ENCODE measurements at regions not wholly inside any gene's neighbourhood (a gene's known extent, or its start where the extent isn't known, plus 50 kb on each side); places are given as distances from the start of the nearest gene placed in this dataset.

DNA sequence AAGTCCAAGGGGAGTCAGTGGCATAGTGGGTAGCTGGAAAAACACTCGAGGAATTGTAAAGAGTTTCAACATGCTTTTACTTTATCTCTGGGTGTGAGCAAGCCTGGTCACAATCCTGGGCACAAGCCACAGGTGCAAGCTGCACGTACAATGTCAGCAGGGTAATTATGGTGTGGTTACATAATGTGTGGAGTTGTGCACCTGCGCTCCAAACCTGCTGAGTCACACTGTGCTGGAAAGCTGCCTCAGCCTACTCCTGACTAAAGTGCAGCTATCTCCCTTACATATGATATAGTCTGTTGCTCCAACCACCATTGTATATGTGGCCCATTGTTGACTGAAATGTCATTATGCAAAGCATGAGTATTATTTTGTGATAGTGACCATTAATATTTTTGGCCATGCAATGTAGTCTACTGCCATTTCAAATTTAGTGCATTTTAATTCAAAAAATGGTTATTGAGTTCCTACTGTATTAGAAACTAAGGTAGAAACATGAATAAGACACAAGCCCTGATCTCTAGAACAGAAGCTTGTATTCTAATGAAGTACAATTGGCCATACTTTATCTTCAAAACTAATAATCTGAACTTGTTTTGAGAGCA, 160.9 kb upstream of the SLC30A5 start:
- no peak for ATAC-seq (ENCODE audit: low read depth)
- no peaks in the 10 kb centered on the region for H3K4me1 ChIP-seq (ENCODE audit: insufficient read depth, poor library complexity, severe bottlenecking)
- H3K27me3 ChIP-seq (ENCODE audit: insufficient read depth, poor library complexity, severe bottlenecking): no peaks in the 10 kb centered on the region
- H3K4me3 ChIP-seq (ENCODE audit: severe bottlenecking): no peak overlapping the region
- no peak for DNase-seq (ENCODE audit: low spot score)
- TF ChIP-seq, protein P1, sequence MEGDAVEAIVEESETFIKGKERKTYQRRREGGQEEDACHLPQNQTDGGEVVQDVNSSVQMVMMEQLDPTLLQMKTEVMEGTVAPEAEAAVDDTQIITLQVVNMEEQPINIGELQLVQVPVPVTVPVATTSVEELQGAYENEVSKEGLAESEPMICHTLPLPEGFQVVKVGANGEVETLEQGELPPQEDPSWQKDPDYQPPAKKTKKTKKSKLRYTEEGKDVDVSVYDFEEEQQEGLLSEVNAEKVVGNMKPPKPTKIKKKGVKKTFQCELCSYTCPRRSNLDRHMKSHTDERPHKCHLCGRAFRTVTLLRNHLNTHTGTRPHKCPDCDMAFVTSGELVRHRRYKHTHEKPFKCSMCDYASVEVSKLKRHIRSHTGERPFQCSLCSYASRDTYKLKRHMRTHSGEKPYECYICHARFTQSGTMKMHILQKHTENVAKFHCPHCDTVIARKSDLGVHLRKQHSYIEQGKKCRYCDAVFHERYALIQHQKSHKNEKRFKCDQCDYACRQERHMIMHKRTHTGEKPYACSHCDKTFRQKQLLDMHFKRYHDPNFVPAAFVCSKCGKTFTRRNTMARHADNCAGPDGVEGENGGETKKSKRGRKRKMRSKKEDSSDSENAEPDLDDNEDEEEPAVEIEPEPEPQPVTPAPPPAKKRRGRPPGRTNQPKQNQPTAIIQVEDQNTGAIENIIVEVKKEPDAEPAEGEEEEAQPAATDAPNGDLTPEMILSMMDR (IDR thresholded peaks at IDR 0.05; ENCODE audit: poor library complexity, severe bottlenecking): no peak
- no peaks in the 10 kb centered on the region for H3K36me3 ChIP-seq (ENCODE audit: low read depth)
- H3K27ac ChIP-seq (ENCODE audit: poor library complexity, severe bottlenecking): no peak overlapping the region
- no peaks in the 10 kb centered on the region for H3K9me3 ChIP-seq (ENCODE audit: severe bottlenecking)

DNA sequence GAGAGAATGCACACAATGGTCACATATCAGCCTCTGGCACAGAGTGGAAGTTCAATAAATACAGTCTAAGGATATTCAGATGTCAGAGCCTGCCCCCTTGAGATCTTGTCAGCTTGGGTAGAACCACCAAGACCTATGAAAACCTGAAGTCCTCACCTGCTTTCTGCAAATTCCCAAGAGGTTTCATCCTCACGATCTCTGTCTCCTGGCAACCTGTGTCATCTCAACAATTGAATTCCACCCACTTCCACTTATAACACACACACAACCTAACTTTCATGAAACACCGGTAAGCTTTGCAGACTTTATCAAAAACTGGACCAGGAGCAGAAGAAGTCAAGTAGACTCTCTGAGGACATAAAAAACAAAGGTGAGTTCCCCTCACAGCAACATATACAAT, 151.6 kb upstream of the SLC30A5 start:
- Histone ChIP-seq H3K4me1 (ENCODE audit: insufficient read depth, poor library complexity, severe bottlenecking) (no peaks in the 10 kb centered on the region), H3K36me3 (ENCODE audit: low read depth) (no peaks in the 10 kb centered on the region), H3K4me3 (ENCODE audit: severe bottlenecking) (no peak overlapping the region), H3K27me3 (ENCODE audit: insufficient read depth, poor library complexity, severe bottlenecking) (no peaks in the 10 kb centered on the region), H3K9me3 (ENCODE audit: severe bottlenecking) (no peaks in the 10 kb centered on the region), H3K27ac (ENCODE audit: poor library complexity, severe bottlenecking) (no peak overlapping the region)
- TF ChIP-seq, protein P1 (IDR thresholded peaks at IDR 0.05; ENCODE audit: poor library complexity, severe bottlenecking): no peak
- DNase-seq (ENCODE audit: low spot score) (no peak), ATAC-seq (ENCODE audit: low read depth) (no peak)

DNA sequence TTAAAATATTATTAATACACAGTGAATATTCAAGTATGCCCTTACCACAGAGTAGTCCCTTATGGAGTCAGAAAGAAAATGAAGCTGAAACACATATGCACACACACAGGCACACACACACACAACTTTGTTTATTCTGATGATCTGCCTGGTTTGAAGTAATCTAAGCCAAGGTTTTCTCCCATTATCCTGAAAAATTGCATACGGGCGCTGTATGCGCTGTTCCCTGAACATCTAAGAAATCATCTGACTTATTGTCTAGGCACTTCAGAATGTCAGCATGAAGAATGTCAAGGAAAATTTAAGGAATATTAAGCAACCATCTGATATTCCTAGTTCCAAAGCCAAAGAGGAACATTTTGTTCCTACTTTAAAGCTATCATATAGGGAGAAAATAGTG, 147.1 kb upstream of the SLC30A5 start:
- DNase-seq (ENCODE audit: low spot score) (no peak), ATAC-seq (ENCODE audit: low read depth) (no peak)
- no peaks in the 10 kb centered on the region for H3K9me3 ChIP-seq (ENCODE audit: severe bottlenecking)
- no peaks in the 10 kb centered on the region for H3K27me3 ChIP-seq (ENCODE audit: insufficient read depth, poor library complexity, severe bottlenecking)
- TF ChIP-seq, protein P1 (IDR thresholded peaks at IDR 0.05; ENCODE audit: poor library complexity, severe bottlenecking): no peak
- no peak overlapping the region for H3K27ac ChIP-seq (ENCODE audit: poor library complexity, severe bottlenecking)
- peaks cover 7% of the 10 kb centered on the region for H3K4me1 ChIP-seq (ENCODE audit: insufficient read depth, poor library complexity, severe bottlenecking)
- H3K36me3 ChIP-seq (ENCODE audit: low read depth): no peaks in the 10 kb centered on the region
- H3K4me3 ChIP-seq (ENCODE audit: severe bottlenecking): no peak overlapping the region

DNA sequence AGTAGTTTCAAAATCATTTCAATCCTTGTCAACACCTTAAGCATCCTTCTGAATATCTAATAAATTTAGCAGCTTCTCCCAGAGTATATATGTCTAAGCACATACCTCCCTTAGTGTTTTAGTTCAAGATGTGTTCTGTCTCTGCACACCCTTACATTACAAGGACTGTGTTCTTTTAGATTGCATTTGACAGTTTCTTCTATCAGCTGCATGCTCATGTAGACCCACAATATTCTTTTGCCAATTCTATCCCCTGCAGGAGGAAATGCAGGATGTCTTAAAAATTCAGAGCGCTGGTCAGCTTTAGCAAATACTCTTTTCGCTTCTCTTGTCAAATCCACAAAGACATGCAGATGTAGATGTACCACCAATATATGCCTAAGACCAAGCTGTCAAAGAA, 145.8 kb upstream of the SLC30A5 start:
- Histone ChIP-seq H3K4me3 (ENCODE audit: severe bottlenecking) (no peak overlapping the region), H3K27ac (ENCODE audit: poor library complexity, severe bottlenecking) (no peak overlapping the region), H3K9me3 (ENCODE audit: severe bottlenecking) (no peaks in the 10 kb centered on the region), H3K36me3 (ENCODE audit: low read depth) (no peaks in the 10 kb centered on the region), H3K27me3 (ENCODE audit: insufficient read depth, poor library complexity, severe bottlenecking) (no peaks in the 10 kb centered on the region), H3K4me1 (ENCODE audit: insufficient read depth, poor library complexity, severe bottlenecking) (peaks cover 7% of the 10 kb centered on the region)
- ATAC-seq (ENCODE audit: low read depth): no peak
- no peak for DNase-seq (ENCODE audit: low spot score)
- TF ChIP-seq, protein P1 (IDR thresholded peaks at IDR 0.05; ENCODE audit: poor library complexity, severe bottlenecking): no peak

DNA sequence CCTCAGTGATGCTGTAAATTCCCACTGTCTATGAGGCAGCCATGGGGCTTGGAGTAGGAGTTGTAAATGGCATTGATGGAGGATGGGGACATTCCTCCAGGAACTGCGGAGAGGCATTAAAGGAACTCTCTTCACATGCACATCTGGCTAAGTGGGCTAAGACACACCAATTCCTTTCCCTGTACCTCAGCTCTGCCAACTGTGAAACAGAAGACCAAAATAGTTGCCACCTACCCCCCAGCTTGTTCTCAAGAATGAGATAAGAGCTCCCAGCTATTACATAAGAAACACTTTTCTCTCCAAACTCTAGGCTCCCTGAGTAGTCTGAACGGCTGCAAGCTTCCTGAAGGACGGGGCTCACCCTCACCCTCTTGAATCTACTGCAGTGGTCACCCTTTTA, 144.6 kb upstream of the SLC30A5 start:
- ATAC-seq (ENCODE audit: low read depth) (no peak), DNase-seq (ENCODE audit: low spot score) (no peak)
- no peaks in the 10 kb centered on the region for H3K27me3 ChIP-seq (ENCODE audit: insufficient read depth, poor library complexity, severe bottlenecking)
- H3K4me1 ChIP-seq (ENCODE audit: insufficient read depth, poor library complexity, severe bottlenecking): peaks cover 7% of the 10 kb centered on the region
- H3K27ac ChIP-seq (ENCODE audit: poor library complexity, severe bottlenecking): no peak overlapping the region
- TF ChIP-seq, protein P1 (IDR thresholded peaks at IDR 0.05; ENCODE audit: poor library complexity, severe bottlenecking): no peak
- no peak overlapping the region for H3K4me3 ChIP-seq (ENCODE audit: severe bottlenecking)
- H3K9me3 ChIP-seq (ENCODE audit: severe bottlenecking): no peaks in the 10 kb centered on the region
- H3K36me3 ChIP-seq (ENCODE audit: low read depth): no peaks in the 10 kb centered on the region
